GM19455 (cell line): ENCODE measurements at regions not wholly inside any gene's neighbourhood (a gene's known extent, or its start where the extent isn't known, plus 50 kb on each side); places are given as distances from the start of the nearest gene placed in this dataset.
"Not testable (repeated sequence)": the region's sequence is repeated elsewhere in the genome, so short reads cannot be mapped to it uniquely, and the experiment has no call there.

Experiments
- ATAC-seq: cut with Tn5 transposase; IDR thresholded peaks from one replicate; pipeline ENCODE4 v1.9.1; 2021; ENCODE audit not compliant: unreplicated experiment

DNA sequence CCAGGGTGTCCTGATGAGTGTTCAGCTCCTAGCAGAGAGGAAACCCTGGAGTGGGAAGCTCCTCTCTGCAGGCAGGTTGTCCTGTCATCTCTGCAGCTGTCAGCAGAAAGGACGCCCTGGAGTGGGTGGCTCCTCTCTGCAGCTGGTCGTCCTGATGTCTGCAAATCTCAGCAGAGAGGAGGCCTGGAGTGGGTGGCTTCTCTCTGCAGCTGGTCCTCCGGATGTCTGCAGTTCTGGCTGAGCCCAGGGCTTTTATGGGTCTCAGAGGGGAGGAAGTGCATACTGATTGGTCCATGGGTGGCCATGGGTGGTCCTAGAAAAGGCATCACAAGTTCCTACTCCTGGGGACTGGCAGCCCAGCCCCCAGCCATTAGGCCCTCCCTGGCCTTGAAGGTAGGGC, 102.6 kb upstream of the BNIP2 start:
- ATAC-seq = no peak

DNA sequence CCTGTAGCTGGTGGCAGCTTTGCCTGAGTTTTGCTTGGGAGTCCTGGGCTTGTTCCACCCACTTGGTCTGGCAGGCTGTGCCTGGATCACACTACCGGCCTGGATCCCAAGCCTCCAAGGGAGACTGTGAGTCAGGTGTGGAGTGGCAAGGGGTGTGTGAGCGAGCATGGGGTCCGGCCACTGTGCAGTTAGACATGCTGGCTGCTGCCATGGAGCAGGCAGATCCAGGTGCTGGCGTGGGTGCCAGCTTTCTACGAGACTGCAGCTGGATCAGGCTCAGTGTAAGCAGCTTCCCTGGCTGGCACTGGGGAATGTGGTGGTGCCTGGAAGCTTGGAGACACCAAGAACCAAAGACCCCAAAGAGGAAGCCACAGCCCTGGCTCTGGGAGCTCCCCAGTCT, 102.0 kb upstream of the BNIP2 start:
- no peak for ATAC-seq

DNA sequence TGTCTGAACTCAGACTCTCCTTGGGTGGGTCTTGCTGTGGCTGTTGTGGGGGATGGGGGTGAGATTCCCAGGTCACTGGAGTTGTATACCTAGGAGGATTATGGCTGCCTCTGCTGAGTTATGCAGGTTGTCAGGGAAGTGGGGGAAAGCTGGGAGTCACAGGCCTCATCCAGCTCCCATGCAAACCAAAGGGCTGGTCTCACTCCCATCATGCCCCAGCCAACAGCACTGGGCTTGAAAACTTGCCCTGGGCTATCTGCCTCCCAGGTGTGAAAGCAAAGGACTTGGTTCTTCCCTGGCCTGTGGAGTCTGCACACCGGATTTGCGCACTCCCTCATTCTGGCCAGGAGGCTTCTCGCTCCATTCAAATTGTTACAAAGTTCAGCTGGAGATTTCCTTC, 97.3 kb upstream of the BNIP2 start:
- ATAC-seq = not testable (repeated sequence)

DNA sequence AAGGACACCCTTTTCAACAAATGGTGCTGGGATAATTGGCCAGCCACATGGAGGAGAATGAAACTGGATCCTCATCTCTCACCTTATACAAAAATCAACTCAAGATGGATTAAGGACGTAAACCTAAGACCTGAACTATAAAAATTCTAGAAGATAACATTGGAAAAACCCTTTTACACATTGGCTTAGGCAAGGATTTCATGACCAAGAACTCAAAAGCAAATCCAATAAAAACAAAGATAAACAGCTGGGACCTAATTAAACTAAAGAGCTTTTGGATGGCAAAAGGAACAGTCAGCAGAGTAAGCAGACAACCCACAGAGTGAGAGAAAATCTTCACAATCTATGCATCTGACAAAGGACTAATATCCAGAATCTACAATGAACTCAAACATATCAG, 96.9 kb upstream of the BNIP2 start:
- not testable (repeated sequence) for ATAC-seq

GRCh38 chr15:59783774-59784520, 94.8 kb upstream of the BNIP2 start:
- ATAC-seq = not testable (repeated sequence)

DNA sequence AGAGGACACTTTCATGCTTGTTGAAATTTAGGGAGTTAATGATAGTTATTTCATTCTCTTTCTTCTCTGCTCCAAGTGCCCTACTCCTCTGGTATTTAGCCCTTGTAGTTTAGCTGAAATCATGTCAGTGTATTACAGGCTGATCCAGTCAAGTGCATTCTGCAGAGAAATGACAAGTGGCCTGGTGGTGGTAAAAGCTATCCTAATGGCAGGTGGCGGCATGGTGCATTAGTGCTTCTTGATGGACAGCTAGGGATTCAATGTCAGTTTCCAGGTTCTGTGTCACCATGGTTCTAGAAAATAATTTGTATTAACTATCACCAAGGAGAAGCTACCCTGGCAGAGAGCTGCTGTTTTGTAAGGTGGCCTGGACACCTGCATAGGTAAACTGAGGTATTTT, 90.0 kb upstream of the BNIP2 start:
- ATAC-seq = no peak

DNA sequence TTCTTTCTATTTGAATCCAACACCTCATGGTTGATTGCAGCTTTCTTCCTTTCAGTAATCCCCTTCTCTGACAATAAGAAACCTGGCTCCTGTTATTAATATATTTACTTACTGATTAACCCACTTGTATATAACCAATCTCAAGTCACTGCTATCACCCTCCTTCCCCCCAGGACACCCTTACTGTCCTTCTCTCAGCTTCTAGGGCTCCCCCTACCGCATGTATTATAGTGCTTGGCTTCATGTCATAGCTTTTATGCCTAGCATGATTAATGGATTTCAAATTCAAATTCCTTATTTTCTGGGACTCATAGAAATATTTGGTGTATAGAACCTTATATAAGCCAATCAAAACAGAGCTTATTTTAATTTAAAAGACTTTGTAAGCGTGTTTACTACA, 75.7 kb upstream of the BNIP2 start:
- no peak for ATAC-seq

GRCh38 chr15:59762558-59762957, 73.4 kb upstream of the BNIP2 start:
- no peak for ATAC-seq

DNA sequence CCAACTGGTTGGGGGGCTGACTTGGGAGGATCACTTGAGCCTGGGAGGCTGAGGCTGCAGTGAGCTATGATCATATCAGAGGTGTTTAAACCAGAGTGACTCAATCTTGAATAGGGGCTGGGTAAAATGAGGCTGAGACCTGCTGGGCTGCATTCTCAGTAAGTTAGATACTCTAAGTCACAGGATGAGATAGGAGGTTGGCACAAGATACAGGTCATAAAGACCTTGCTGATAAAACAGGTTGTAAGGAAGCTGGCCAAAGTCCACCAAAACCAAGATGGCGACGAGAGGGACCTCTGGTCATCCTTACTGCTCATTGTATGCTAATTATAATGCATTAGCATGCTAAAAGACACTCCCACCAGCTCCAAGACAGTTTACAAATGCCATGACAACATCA, 71.1 kb upstream of the BNIP2 start:
- ATAC-seq = not testable (repeated sequence)

- no peak for ATAC-seq
These were observed 62.7 kb upstream of the BNIP2 start for GRCh38 chr15:59751552-59752413.

DNA sequence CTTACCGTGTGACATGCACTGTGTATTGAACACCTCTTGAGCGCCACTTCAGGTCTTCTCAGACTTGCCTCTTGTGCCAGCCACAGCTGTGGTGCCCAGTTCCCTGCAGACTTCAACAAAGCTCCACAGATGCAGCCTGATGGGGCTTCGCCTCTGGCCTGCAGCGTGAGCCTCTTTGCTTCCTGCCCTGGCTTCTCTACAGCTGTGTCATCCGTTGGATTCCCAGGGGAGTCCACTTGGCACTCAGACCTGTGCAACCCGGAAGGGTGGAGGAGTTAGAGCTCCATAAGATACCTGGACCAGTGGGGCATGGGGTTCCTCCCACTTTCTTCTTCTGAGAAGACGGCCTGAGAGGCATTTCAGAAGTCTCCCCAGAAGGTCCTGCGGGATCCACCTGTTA, 57.7 kb upstream of the BNIP2 start:
- no peak for ATAC-seq

GRCh38 chr15:59741274-59741906, 52.3 kb upstream of the BNIP2 start:
- ATAC-seq = no peak

DNA sequence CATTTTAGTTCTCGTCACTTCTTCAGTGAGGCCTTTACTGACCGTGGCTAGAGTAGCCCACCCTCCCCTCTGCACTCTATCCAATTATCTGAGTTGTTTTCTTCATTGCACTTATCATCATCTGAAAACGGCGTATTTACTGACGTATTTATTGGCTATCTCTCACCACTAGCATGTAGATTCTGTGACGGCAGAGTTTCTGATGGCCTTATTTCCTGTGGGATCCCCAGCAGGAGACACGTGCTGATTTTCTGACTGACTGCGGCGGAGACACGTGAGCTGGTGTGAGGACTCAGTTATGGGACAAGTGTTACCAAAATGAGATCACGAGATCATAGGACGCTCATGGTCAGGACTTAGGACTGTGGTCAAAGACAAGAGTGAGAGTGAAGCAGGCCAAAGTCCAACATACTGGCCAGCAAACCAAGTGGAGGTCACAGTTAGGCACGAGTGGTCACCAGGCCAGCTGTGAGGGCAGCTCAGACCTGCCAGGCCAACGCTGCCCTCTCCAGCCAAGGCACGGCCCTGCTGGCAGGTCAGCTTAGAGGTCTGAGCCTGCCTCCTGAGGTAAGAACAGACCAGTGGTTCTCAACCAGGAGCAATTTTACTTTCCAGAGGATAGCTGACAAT, 50.6 kb upstream of the BNIP2 start:
- no peak for ATAC-seq
